IMR-90 (cell line): ENCODE measurements at regions not wholly inside any gene's neighbourhood (a gene's known extent, or its start where the extent isn't known, plus 50 kb on each side); places are given as distances from the start of the nearest gene placed in this dataset.

Experiments used
- ATAC-seq: fragments of 200-7000 bp; cut with Tn5 transposase; 2 replicates; pipeline ENCODE4 v1.9.1; 2020; ENCODE audit warnings: low read depth, mild to moderate bottlenecking, moderate library complexity
- BruUV-seq: library from RNA; stranded (reverse); fragments of 400-500 nt; replicated peaks from 2 replicates; lab custom pipeline; 2021; lab: Mats Ljungman, UMichigan
- CTCF ChIA-PET: fragments of 300-600 bp; formaldehyde crosslinking; extraction: SDS; loops from one replicate; lab custom pipeline; 2021; ENCODE audit warnings: antibody characterized with exemption; lab: Yijun Ruan, JAX
- POLR2A ChIA-PET: fragments of 300-600 bp; sonication (Branson Sonifier 250); formaldehyde crosslinking; loops from one replicate; lab custom pipeline; 2022; ENCODE audit warnings: antibody characterized with exemption; ENCODE audit not compliant: unreplicated experiment; lab: Charles Lee
- DNase-seq: peaks from one replicate; pipeline ENCODE4 v3.0.0; 2013
- H2AFZ ChIP-seq: replicated peaks from 2 replicates; pipeline ENCODE3; 2013; ENCODE audit warnings: low read length, mild to moderate bottlenecking; ENCODE audit not compliant: poor library complexity
- H2AK5ac ChIP-seq: 2 replicates; pipeline ENCODE4 v1.6.1; 2013; ENCODE audit warnings: low read depth, low read length, inconsistent platforms
- H2AK9ac ChIP-seq: replicated peaks from 2 replicates; pipeline ENCODE3; 2013; ENCODE audit warnings: mild to moderate bottlenecking, low read depth, low read length, moderate library complexity; ENCODE audit not compliant: poor library complexity
- H2BK120ac ChIP-seq: 2 replicates; pipeline ENCODE4 v1.6.1; 2013; ENCODE audit warnings: low read depth, low read length, inconsistent platforms
- H2BK15ac ChIP-seq: 3 replicates; pipeline ENCODE4 v1.6.1; 2013; ENCODE audit warnings: low read depth, low read length, inconsistent platforms
- H2BK20ac ChIP-seq: 2 replicates; pipeline ENCODE4 v1.6.1; 2013; ENCODE audit warnings: low read depth, mild to moderate bottlenecking, inconsistent platforms, low read length, moderate library complexity
- H2BK5ac ChIP-seq: 2 replicates; pipeline ENCODE4 v1.6.1; 2013; ENCODE audit warnings: mild to moderate bottlenecking, low read depth, low read length, inconsistent platforms; ENCODE audit not compliant: poor library complexity, severe bottlenecking
- H3K14ac ChIP-seq: replicated peaks from 2 replicates; pipeline ENCODE4 v1.6.1; 2013; ENCODE audit warnings: low read depth, low read length, inconsistent platforms
- H3K18ac ChIP-seq: 2 replicates; pipeline ENCODE4 v1.6.1; 2013; ENCODE audit warnings: low read depth, low read length, control low read depth
- H3K23ac ChIP-seq: 2 replicates; pipeline ENCODE4 v1.6.1; 2013; ENCODE audit warnings: low read depth, low read length, inconsistent platforms
- H3K27ac ChIP-seq: 2 replicates; pipeline ENCODE4 v1.5.1; 2013; ENCODE audit warnings: mild to moderate bottlenecking, control low read depth, low read length; ENCODE audit not compliant: insufficient read depth
- H3K27me3 ChIP-seq: 2 replicates; pipeline ENCODE4 v1.6.1; 2013; ENCODE audit warnings: low read length; ENCODE audit not compliant: control insufficient read depth, insufficient read depth
- H3K36me3 ChIP-seq: 2 replicates; pipeline ENCODE4 v1.6.1; 2013; ENCODE audit warnings: low read length, mixed read lengths; ENCODE audit not compliant: control insufficient read depth, insufficient read depth
- H3K4ac ChIP-seq: 2 replicates; pipeline ENCODE4 v1.6.1; 2013; ENCODE audit warnings: low read depth, low read length, inconsistent platforms
- H3K4me1 ChIP-seq: 2 replicates; pipeline ENCODE4 v1.6.1; 2013; ENCODE audit warnings: low read length, mixed read lengths; ENCODE audit not compliant: control insufficient read depth, insufficient read depth
- H3K4me2 ChIP-seq: 2 replicates; pipeline ENCODE4 v1.6.1; 2013; ENCODE audit warnings: low read depth, mild to moderate bottlenecking, control low read depth, low read length, moderate library complexity
- H3K4me3 ChIP-seq: 2 replicates; pipeline ENCODE4 v1.5.1; 2013; ENCODE audit warnings: low read depth, mild to moderate bottlenecking, control low read depth, low read length, moderate library complexity; ENCODE audit not compliant: insufficient read depth
- H3K56ac ChIP-seq: 2 replicates; pipeline ENCODE4 v1.6.1; 2013; ENCODE audit warnings: low read length, inconsistent platforms; ENCODE audit not compliant: insufficient read depth; ENCODE audit errors: extremely low read depth
- H3K79me1 ChIP-seq, 2 experiments: 2 replicates each; pipeline ENCODE4 v1.6.1; 2013; ENCODE audit warnings: low read length in 2 of 2, inconsistent platforms in 1 of 2, low read depth in 1 of 2
- H3K9ac ChIP-seq: 2 replicates; pipeline ENCODE4 v1.6.1; 2013; ENCODE audit warnings: low read depth, low read length, control low read depth
- H3K9me1 ChIP-seq: 2 replicates; pipeline ENCODE4 v1.6.1; 2013; ENCODE audit warnings: low read length, inconsistent platforms; ENCODE audit not compliant: insufficient read depth
- H3K9me3 ChIP-seq: 2 replicates; pipeline ENCODE4 v1.6.1; 2013; ENCODE audit warnings: low read length; ENCODE audit not compliant: control insufficient read depth, insufficient read depth
- H4K20me1 ChIP-seq: 2 replicates; pipeline ENCODE4 v1.6.1; 2013; ENCODE audit warnings: low read length, inconsistent platforms; ENCODE audit not compliant: insufficient read depth
- H4K5ac ChIP-seq: 2 replicates; pipeline ENCODE4 v1.6.1; 2013; ENCODE audit warnings: mild to moderate bottlenecking, low read depth, low read length, control low read depth
- H4K8ac ChIP-seq, 2 experiments: 2 replicates each; pipeline ENCODE4 v1.6.1; 2013; ENCODE audit warnings: low read depth in 2 of 2, low read length in 2 of 2, control low read depth in 1 of 2, inconsistent platforms in 1 of 2
- H4K91ac ChIP-seq: 2 replicates; pipeline ENCODE4 v1.6.1; 2013; ENCODE audit warnings: low read depth, low read length, inconsistent platforms; ENCODE audit not compliant: insufficient read depth
- BHLHE40 ChIP-seq: fragments of 150-350 bp; IDR thresholded peaks from 2 replicates; pipeline ENCODE4 v1.6.1; 2016; ENCODE audit warnings: mild to moderate bottlenecking, low read depth, low read length
- CEBPB ChIP-seq: IDR thresholded peaks from 2 replicates; pipeline ENCODE4 v1.6.1; 2012; ENCODE audit warnings: low read depth, low read length, improper control_type of control experiment
- CHD1 ChIP-seq: IDR thresholded peaks from 2 replicates; pipeline ENCODE4 v1.6.1; 2012; ENCODE audit warnings: low read depth, low read length, improper control_type of control experiment
- CTCF ChIP-seq: conservative IDR thresholded peaks from 2 replicates; pipeline ENCODE4 v1.5.1; 2012; ENCODE audit warnings: mild to moderate bottlenecking, low read depth, low read length, improper control_type of control experiment
- ELK1 ChIP-seq: fragments of 150-350 bp; IDR thresholded peaks from 2 replicates; pipeline ENCODE4 v1.6.1; 2016; ENCODE audit warnings: low read depth, mild to moderate bottlenecking, low read length, moderate library complexity, borderline replicate concordance
- FOS ChIP-seq: fragments of 150-350 bp; IDR thresholded peaks from 2 replicates; pipeline ENCODE4 v1.6.1; 2016; ENCODE audit warnings: low read depth, low read length
- MAZ ChIP-seq: IDR thresholded peaks from 2 replicates; pipeline ENCODE4 v1.6.1; 2012; ENCODE audit warnings: low read depth, mild to moderate bottlenecking, low read length, improper control_type of control experiment, moderate library complexity, borderline replicate concordance
- MXI1 ChIP-seq: IDR thresholded peaks from 2 replicates; pipeline ENCODE4 v1.6.1; 2012; ENCODE audit warnings: low read depth, mild to moderate bottlenecking, low read length, moderate library complexity, borderline replicate concordance
- NFE2L2 ChIP-seq: fragments of 150-350 bp; IDR thresholded peaks from 2 replicates; pipeline ENCODE4 v1.6.1; 2016; ENCODE audit warnings: low read depth, mild to moderate bottlenecking, low read length
- POLR2A ChIP-seq: IDR thresholded peaks from 2 replicates; pipeline ENCODE4 v1.6.1; 2012; ENCODE audit warnings: mild to moderate bottlenecking, low read depth, low read length
- RAD21 ChIP-seq: IDR thresholded peaks from 2 replicates; pipeline ENCODE4 v1.6.1; 2012; ENCODE audit warnings: low read length, improper control_type of control experiment
- SMC3 ChIP-seq: fragments of 150-350 bp; IDR thresholded peaks from 2 replicates; pipeline ENCODE4 v1.6.1; 2016; ENCODE audit warnings: low read depth, mild to moderate bottlenecking, antibody characterized with exemption, low read length, moderate library complexity
- USF2 ChIP-seq: fragments of 150-350 bp; IDR thresholded peaks from 2 replicates; pipeline ENCODE4 v1.6.1; 2017; ENCODE audit warnings: mild to moderate bottlenecking, antibody characterized with exemption, low read length, low read depth
- WGBS, 2 experiments: methylation state at CpG; one replicate each; pipeline versions ENCODE4 v1.1.5 to v1.1.7; 2013; ENCODE audit warnings: missing lambda C conversion rate in 2 of 2; ENCODE audit not compliant: insufficient read length in 1 of 2; ENCODE audit errors: extremely low coverage in 2 of 2; 5-methylcytosine and 5-hydroxymethylcytosine counted together
- dilution Hi-C: fragments of 300-500 bp; cut with HindIII; formaldehyde crosslinking; loops from one replicate; pipeline ENCODE4 v1.14.3; 2018; ENCODE audit warnings: low sequenced_read_pairs; ENCODE audit not compliant: unreplicated experiment
- in situ Hi-C: fragments of 300-500 bp; cut with MboI; formaldehyde crosslinking; loops from 3 replicates; pipeline ENCODE4 v1.14.3; 2019; ENCODE audit warnings: low sequenced_read_pairs, inconsistent platforms, mixed read lengths
- intact Hi-C: fragments of 100-400 bp; cut with micrococcal nuclease; formaldehyde crosslinking; loops from 2 replicates; pipeline ENCODE4 v1.10.0; 2022

GRCh38 chr1:38337711-38338110 lies 291.1 kb upstream of the POU3F1 start:
- H2AK5ac ChIP-seq: no peak overlapping the region
- H2BK5ac ChIP-seq: no peak overlapping the region
- no peak overlapping the region for H3K4ac ChIP-seq
- H3K9me3 ChIP-seq: no peaks in the 10 kb centered on the region
- H3K23ac ChIP-seq: no peak overlapping the region
- H2AFZ ChIP-seq: no peak overlapping the region
- 17% methylated on average over 1 of the region's 5 CpGs; no CpG with 5 or more reads in 1 of the 2 experiments for WGBS, 2 experiments
- DNase-seq: no peak
- intact Hi-C loops (no loop called here), dilution Hi-C loops (no loop called here), in situ Hi-C loops (no loop called here)
- no peak overlapping the region for H3K9ac ChIP-seq
- H3K4me2 ChIP-seq: no peak overlapping the region
- no TSS peak for BruUV-seq
- no peak overlapping the region for H3K14ac ChIP-seq
- H3K9me1 ChIP-seq: no peaks in the 10 kb centered on the region
- CTCF ChIA-PET: no interaction called here
- no peak overlapping the region for H3K56ac ChIP-seq
- H2BK15ac ChIP-seq: no peak overlapping the region
- no peaks in the 10 kb centered on the region for H3K27me3 ChIP-seq
- no peak overlapping the region for H3K27ac ChIP-seq
- POLR2A ChIA-PET: no interaction called here
- no peak overlapping the region for H2BK20ac ChIP-seq
- no peaks in the 10 kb centered on the region for H3K4me1 ChIP-seq
- no peak for TF ChIP-seq MXI1
- TF ChIP-seq USF2: no peak
- no peak for TF ChIP-seq SMC3
- no peak for TF ChIP-seq CTCF
- no peak for TF ChIP-seq CHD1
- TF ChIP-seq POLR2A: no peak
- TF ChIP-seq ELK1: no peak
- no peak for TF ChIP-seq MAZ
- TF ChIP-seq NFE2L2: no peak
- TF ChIP-seq CEBPB: no peak
- no peak for TF ChIP-seq BHLHE40
- no peak for TF ChIP-seq RAD21
- no peak for TF ChIP-seq FOS
- ATAC-seq: no peak
- H4K20me1 ChIP-seq: no peaks in the 10 kb centered on the region
- H4K5ac ChIP-seq: no peak overlapping the region
- H3K36me3 ChIP-seq: no peaks in the 10 kb centered on the region
- no peak overlapping the region for H2BK120ac ChIP-seq
- H3K79me1 ChIP-seq: no peaks in the 10 kb centered on the region
- no peak overlapping the region for H4K8ac ChIP-seq
- no peak overlapping the region for H4K91ac ChIP-seq
- H3K4me3 ChIP-seq: no peak overlapping the region
- no peak overlapping the region for H2AK9ac ChIP-seq
- H3K18ac ChIP-seq: no peak overlapping the region
